K562 (cell line): ENCODE measurements at regions not wholly inside any gene's neighbourhood (a gene's known extent, or its start where the extent isn't known, plus 50 kb on each side); places are given as distances from the start of the nearest gene placed in this dataset.

Source experiments
- ATAC-seq: fragments of 200-7000 bp; cut with Tn5 transposase; 3 replicates; pipeline ENCODE4 v1.9.1; 2020; ENCODE audit warnings: moderate library complexity
- BruUV-seq: library from RNA; stranded (reverse); fragments of 400-500 nt; replicated peaks from 2 replicates; lab custom pipeline; 2021; lab: Mats Ljungman, UMichigan
- CTCF ChIA-PET: fragments of 300-600 bp; formaldehyde crosslinking; extraction: SDS; loops from one replicate; lab custom pipeline; 2021; ENCODE audit warnings: low intra/inter-chr PET ratio; lab: Yijun Ruan, JAX
- POLR2A ChIA-PET: fragments of 300-600, 350-650 bp; sonication (Branson Sonifier 250); formaldehyde crosslinking; extraction: SDS; loops from one replicate; lab custom pipeline; 2021; ENCODE audit warnings: antibody characterized with exemption, inconsistent platforms; lab: Yijun Ruan, JAX
- DNase-seq, 4 experiments: peaks; one replicate each; pipeline versions ENCODE4 v3.0.0 to v3.0.0-alpha.2; 2011 to 2018; ENCODE audit warnings: low spot score in 3 of 4, mixed read lengths in 3 of 4; ENCODE audit errors: extremely low read depth in 1 of 4
- FAIRE-seq: peaks from 2 replicates; lab custom pipeline; 2011; peaks lifted over from hg19 to GRCh38; lab: Jason Lieb, UNC
- H2AFZ ChIP-seq: 2 replicates; pipeline ENCODE4 v1.6.0; 2011; ENCODE audit warnings: low read depth, low read length, control low read depth, inconsistent platforms
- H3K27ac ChIP-seq: fragments of 200-600 bp; 3 replicates; pipeline ENCODE4 v1.8.0; 2011; ENCODE audit warnings: low read depth, mild to moderate bottlenecking, control low read depth, inconsistent platforms, low read length, moderate library complexity, mixed read lengths; ENCODE audit errors: extremely low read depth
- H3K27me3 ChIP-seq, 2 experiments: fragments of 300-600 bp in 1 of 2; 2 replicates in 1 of 2; 3 replicates in 1 of 2; pipeline versions ENCODE4 v1.6.0 to v1.8.0; 2011; ENCODE audit warnings: inconsistent platforms in 2 of 2, low read length in 2 of 2, mild to moderate bottlenecking in 1 of 2, mixed read lengths in 1 of 2, moderate library complexity in 1 of 2; ENCODE audit not compliant: control insufficient read depth in 2 of 2, insufficient read depth in 2 of 2
- H3K36me3 ChIP-seq: fragments of 300-600 bp; 3 replicates; pipeline ENCODE4 v1.8.0; 2011; ENCODE audit warnings: mild to moderate bottlenecking, low read length, inconsistent platforms; ENCODE audit not compliant: control insufficient read depth, insufficient read depth
- H3K4me1 ChIP-seq, 2 experiments: fragments of 200-600 bp in 1 of 2; replicated peaks in 1 of 2; 2 replicates in 1 of 2; 3 replicates in 1 of 2; pipeline versions ENCODE4 v1.5.1 to v1.8.0; 2011; ENCODE audit warnings: inconsistent platforms in 2 of 2, low read length in 2 of 2, mild to moderate bottlenecking in 1 of 2, mixed read lengths in 1 of 2, moderate library complexity in 1 of 2; ENCODE audit not compliant: control insufficient read depth in 2 of 2, insufficient read depth in 2 of 2
- H3K4me2 ChIP-seq: 2 replicates; pipeline ENCODE4 v1.6.1; 2011; ENCODE audit warnings: low read length, control low read depth, inconsistent platforms, mixed read lengths; ENCODE audit not compliant: insufficient read depth
- H3K4me3 ChIP-seq: fragments of 200-600 bp; sonication (generic), shearing (Covaris generic); 2 replicates; pipeline ENCODE4 v1.5.1; 2016; ENCODE audit warnings: control low read depth, inconsistent platforms
- H3K79me2 ChIP-seq: fragments of 200-600 bp; 3 replicates; pipeline ENCODE4 v1.8.0; 2011; ENCODE audit warnings: low read length, inconsistent platforms; ENCODE audit not compliant: control insufficient read depth, insufficient read depth
- H3K9ac ChIP-seq, 2 experiments: 2 replicates each; pipeline versions ENCODE4 v1.6.0 to v1.6.1; 2011; ENCODE audit warnings: low read depth in 2 of 2, low read length in 2 of 2, control low read depth in 1 of 2, inconsistent platforms in 1 of 2, mild to moderate bottlenecking in 1 of 2, mixed read lengths in 1 of 2; ENCODE audit not compliant: insufficient read depth in 1 of 2
- H3K9me1 ChIP-seq: one replicate; pipeline ENCODE4 v1.6.0; 2011; ENCODE audit warnings: inconsistent platforms, mild to moderate bottlenecking, low read length, moderate library complexity; ENCODE audit not compliant: control insufficient read depth, insufficient read depth
- H3K9me3 ChIP-seq: replicated peaks from 2 replicates; pipeline ENCODE4 v1.5.1; 2011; ENCODE audit warnings: low read depth, low read length, inconsistent platforms; ENCODE audit not compliant: control insufficient read depth, insufficient read depth
- H4K20me1 ChIP-seq: replicated peaks from 2 replicates; pipeline ENCODE4 v1.6.1; 2011; ENCODE audit warnings: low read length, inconsistent platforms, mixed read lengths; ENCODE audit not compliant: control insufficient read depth, insufficient read depth
- DACH1 ChIP-seq: fragments of 450-650 bp; IDR thresholded peaks from 2 replicates; pipeline ENCODE4 v1.6.1; 2018; ENCODE audit not compliant: partially characterized antibody
- DDX20 ChIP-seq: fragments of 450-650 bp; IDR thresholded peaks from 2 replicates; pipeline ENCODE4 v1.6.1; 2016; ENCODE audit warnings: missing genetic modification characterization, low read depth, mild to moderate bottlenecking, missing compliant biosample characterization, moderate library complexity
- GABPB2 ChIP-seq: fragments of 250-450 bp; sonication (Bioruptor Pico); conservative IDR thresholded peaks from 2 replicates; pipeline ENCODE4 v1.5.1; 2021; ENCODE audit warnings: mild to moderate bottlenecking
- LARP7 ChIP-seq: fragments of 450-650 bp; IDR thresholded peaks from 2 replicates; pipeline ENCODE4 v1.6.1; 2016
- MAFK ChIP-seq: IDR thresholded peaks from 2 replicates; pipeline ENCODE4 v1.6.1; 2011; ENCODE audit warnings: low read length, improper control_type of control experiment
- NFE2 ChIP-seq: IDR thresholded peaks from 2 replicates; pipeline ENCODE4 v1.6.1; 2014; ENCODE audit warnings: antibody characterized with exemption, low read depth
- PPARD ChIP-seq: fragments of 250-450 bp; sonication (Bioruptor Pico); IDR thresholded peaks from 2 replicates; pipeline ENCODE4 v1.8.0; 2022; ENCODE audit warnings: inconsistent platforms, mild to moderate bottlenecking, moderate library complexity
- RFX1 ChIP-seq: fragments of 450-650 bp; IDR thresholded peaks from 2 replicates; pipeline ENCODE4 v1.6.1; 2016; ENCODE audit warnings: mild to moderate bottlenecking, moderate library complexity
- STAT5A ChIP-seq: IDR thresholded peaks from 2 replicates; pipeline ENCODE4 v1.6.1; 2012; ENCODE audit warnings: low read length, inconsistent platforms, borderline replicate concordance
- TAF1 ChIP-seq: IDR thresholded peaks from 2 replicates; pipeline ENCODE4 v1.6.1; 2011; ENCODE audit warnings: mild to moderate bottlenecking, low read length, moderate library complexity; ENCODE audit not compliant: insufficient read depth, control insufficient read depth, severe bottlenecking; ENCODE audit errors: extremely low read depth
- TFAM ChIP-seq: fragments of 250-450 bp; sonication (Bioruptor Pico); conservative IDR thresholded peaks from 2 replicates; pipeline ENCODE4 v1.5.0; 2021; ENCODE audit warnings: mild to moderate bottlenecking, moderate library complexity
- ZC3H4 ChIP-seq: sonication (generic); formaldehyde crosslinking; IDR thresholded peaks from 2 replicates; pipeline ENCODE4 v1.9.0; 2021; ENCODE audit warnings: missing genetic modification reagents, borderline replicate concordance
- ZFX ChIP-seq: sonication (generic); formaldehyde crosslinking; IDR thresholded peaks from 2 replicates; pipeline ENCODE4 v1.8.0; 2022; ENCODE audit warnings: mild to moderate bottlenecking, missing genetic modification reagents, moderate library complexity
- ZKSCAN1 ChIP-seq: fragments of 150-350 bp; IDR thresholded peaks from 2 replicates; pipeline ENCODE4 v1.6.1; 2016; ENCODE audit warnings: low read depth, low read length
- ZNF282 ChIP-seq: sonication (generic); formaldehyde crosslinking; IDR thresholded peaks from 2 replicates; pipeline ENCODE4 v1.8.1; 2023; ENCODE audit warnings: missing genetic modification reagents
- ZNF696 ChIP-seq: fragments of 250-450 bp; sonication (Bioruptor Pico); conservative IDR thresholded peaks from 2 replicates; pipeline ENCODE4 v1.4.0; 2020; ENCODE audit warnings: mild to moderate bottlenecking, moderate library complexity
- ZNF79 ChIP-seq: fragments of 250-450 bp; sonication (Bioruptor Pico); IDR thresholded peaks from 2 replicates; pipeline ENCODE4 v1.4.0; 2020; ENCODE audit warnings: low read depth, mild to moderate bottlenecking, moderate library complexity
- WGBS: fragments of 100-300 bp; shearing (Covaris generic); methylation state at CpG from one replicate; pipeline ENCODE4 v1.1.6; 2016; ENCODE audit warnings: low coverage, mixed read lengths; ENCODE audit not compliant: insufficient coverage; ENCODE audit errors: missing lambda C conversion rate; 5-methylcytosine and 5-hydroxymethylcytosine counted together
- in situ Hi-C: fragments of 300-500 bp; cut with MboI; formaldehyde crosslinking; loops from 4 replicates; pipeline ENCODE4 v1.15.0; 2018; ENCODE audit warnings: inconsistent platforms, mixed read lengths
- intact Hi-C: fragments of 100-400 bp; cut with micrococcal nuclease; formaldehyde crosslinking; loops from 2 replicates; pipeline ENCODE4 v1.14.2; 2022
- TF ChIP-seq, protein P1 (sequence below), 2 experiments: IDR thresholded peaks; 2 replicates each; pipeline ENCODE4 v1.6.1; 2011; ENCODE audit warnings: borderline replicate concordance in 1 of 2, control low read depth in 1 of 2, low read depth in 1 of 2, low read length in 1 of 2, mild to moderate bottlenecking in 1 of 2, mixed read lengths in 1 of 2, moderate library complexity in 1 of 2; ENCODE audit not compliant: insufficient read depth in 1 of 2, insufficient read length in 1 of 2, poor library complexity in 1 of 2, severe bottlenecking in 1 of 2; ENCODE audit errors: extremely low read depth in 1 of 2
- TF ChIP-seq, protein P2 (sequence below): sonication (generic); formaldehyde crosslinking; IDR thresholded peaks from 2 replicates; pipeline ENCODE4 v1.8.0; 2022; ENCODE audit warnings: missing genetic modification reagents, mild to moderate bottlenecking, borderline replicate concordance

DNA sequence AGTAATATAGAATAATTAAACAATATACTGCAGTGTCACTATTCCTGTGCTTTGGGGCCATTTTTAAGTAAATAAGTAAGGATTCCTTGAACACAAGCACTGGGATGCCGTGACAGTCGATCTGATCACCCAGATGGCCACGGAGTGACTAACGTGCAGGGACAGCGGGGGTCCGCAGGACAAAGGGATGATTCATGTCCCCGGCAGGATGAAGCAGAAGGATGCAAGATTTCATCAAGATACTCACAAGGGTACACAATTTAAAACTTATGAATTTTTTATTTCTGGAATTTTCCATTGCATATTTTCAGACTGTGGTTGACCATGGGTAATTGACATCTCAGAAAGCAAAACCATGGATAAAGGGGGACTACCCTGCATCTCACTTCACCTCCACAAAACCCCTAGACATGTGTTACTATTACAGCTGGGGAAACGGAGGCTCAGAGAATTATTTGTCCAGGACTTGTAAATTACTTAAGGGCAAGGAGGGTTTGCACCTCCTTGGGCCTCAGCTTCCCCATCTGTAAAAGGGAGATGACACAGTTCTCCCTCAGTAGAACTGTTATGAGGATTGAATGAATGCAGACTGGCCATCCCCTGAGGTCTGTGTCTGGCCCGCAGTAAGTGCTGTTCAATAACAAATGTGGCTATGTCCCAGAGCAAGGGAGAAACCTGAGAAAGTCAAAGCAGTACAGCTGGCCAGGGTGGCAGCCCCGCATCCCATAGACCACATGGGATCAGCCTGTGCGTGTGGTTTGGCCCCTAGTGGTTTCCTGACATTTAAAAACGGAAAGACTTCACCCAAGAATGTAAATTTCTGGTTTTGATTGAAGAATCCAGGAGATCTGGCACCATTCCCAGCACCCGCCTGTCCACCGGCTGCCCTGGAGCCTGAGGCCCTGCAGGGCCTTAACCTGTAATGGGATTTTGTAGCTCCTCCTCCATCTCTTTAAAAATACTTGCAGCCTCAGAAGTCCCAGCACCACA lies 235.5 kb downstream of the BMP7 start:
- Histone ChIP-seq H4K20me1 (no peaks in the 10 kb centered on the region), H3K9me1 (no peaks in the 10 kb centered on the region), H3K36me3 (no peaks in the 10 kb centered on the region), H3K27ac (no peak overlapping the region), H3K4me2 (no peak overlapping the region), H2AFZ (no peak overlapping the region), H3K9me3 (no peaks in the 10 kb centered on the region), H3K4me1 (no peaks in the 10 kb centered on the region), H3K27me3 (peaks cover 3 to 28% of the 10 kb centered on the region in 2 experiments; a peak in 4 of 5 replicates), H3K79me2 (no peaks in the 10 kb centered on the region), H3K9ac (no peak overlapping the region), H3K4me3 (no peak overlapping the region)
- ChIA-PET POLR2A (no interaction called here), CTCF (no interaction called here)
- BruUV-seq: no TSS peak
- TF ChIP-seq PPARD (no peak), ZNF282 (CRISPR knock-in tag) (no peak), NFE2 (no peak), MAFK (no peak), DACH1 (no peak), ZFX (CRISPR knock-in tag) (no peak), GABPB2 (CRISPR knock-in tag) (no peak), DDX20 (tag) (no peak), STAT5A (no peak), RFX1 (no peak), TAF1 (no peak), ZNF696 (CRISPR knock-in tag) (no peak), TFAM (CRISPR knock-in tag) (no peak), ZNF79 (CRISPR knock-in tag) (no peak), ZC3H4 (no peak), ZKSCAN1 (no peak), LARP7 (no peak)
- TF ChIP-seq, protein P1, sequence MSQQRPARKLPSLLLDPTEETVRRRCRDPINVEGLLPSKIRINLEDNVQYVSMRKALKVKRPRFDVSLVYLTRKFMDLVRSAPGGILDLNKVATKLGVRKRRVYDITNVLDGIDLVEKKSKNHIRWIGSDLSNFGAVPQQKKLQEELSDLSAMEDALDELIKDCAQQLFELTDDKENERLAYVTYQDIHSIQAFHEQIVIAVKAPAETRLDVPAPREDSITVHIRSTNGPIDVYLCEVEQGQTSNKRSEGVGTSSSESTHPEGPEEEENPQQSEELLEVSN (IDR thresholded peaks at IDR 0.05; ENCODE audit: borderline replicate concordance in 1 of 2, extremely low read depth in 1 of 2, insufficient read depth in 1 of 2, insufficient read length in 1 of 2, low read depth in 1 of 2, low read length in 1 of 2, poor library complexity in 1 of 2, severe bottlenecking in 1 of 2): no peak
- TF ChIP-seq, protein P2, sequence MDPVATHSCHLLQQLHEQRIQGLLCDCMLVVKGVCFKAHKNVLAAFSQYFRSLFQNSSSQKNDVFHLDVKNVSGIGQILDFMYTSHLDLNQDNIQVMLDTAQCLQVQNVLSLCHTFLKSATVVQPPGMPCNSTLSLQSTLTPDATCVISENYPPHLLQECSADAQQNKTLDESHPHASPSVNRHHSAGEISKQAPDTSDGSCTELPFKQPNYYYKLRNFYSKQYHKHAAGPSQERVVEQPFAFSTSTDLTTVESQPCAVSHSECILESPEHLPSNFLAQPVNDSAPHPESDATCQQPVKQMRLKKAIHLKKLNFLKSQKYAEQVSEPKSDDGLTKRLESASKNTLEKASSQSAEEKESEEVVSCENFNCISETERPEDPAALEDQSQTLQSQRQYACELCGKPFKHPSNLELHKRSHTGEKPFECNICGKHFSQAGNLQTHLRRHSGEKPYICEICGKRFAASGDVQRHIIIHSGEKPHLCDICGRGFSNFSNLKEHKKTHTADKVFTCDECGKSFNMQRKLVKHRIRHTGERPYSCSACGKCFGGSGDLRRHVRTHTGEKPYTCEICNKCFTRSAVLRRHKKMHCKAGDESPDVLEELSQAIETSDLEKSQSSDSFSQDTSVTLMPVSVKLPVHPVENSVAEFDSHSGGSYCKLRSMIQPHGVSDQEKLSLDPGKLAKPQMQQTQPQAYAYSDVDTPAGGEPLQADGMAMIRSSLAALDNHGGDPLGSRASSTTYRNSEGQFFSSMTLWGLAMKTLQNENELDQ (CRISPR knock-in tag): no peak
- intact Hi-C loops (no loop called here), in situ Hi-C loops (no loop called here)
- 2% methylated on average over 14 of the region's 14 CpGs for WGBS
- DNase-seq: no peak
- FAIRE-seq: no peak
- no peak for ATAC-seq
